Breast epithelium (tissue), 3 donors: ENCODE measurements at regions not wholly inside any gene's neighbourhood (a gene's known extent, or its start where the extent isn't known, plus 50 kb on each side); places are given as distances from the start of the nearest gene placed in this dataset.

Experiments used
- CTCF ChIP-seq, 3 donors: fragments of 450-650 bp; IDR thresholded peaks; one replicate each; pipeline ENCODE4 v1.5.1; 2016 to 2017; ENCODE audit warnings: antibody characterized with exemption in 3 of 3, mild to moderate bottlenecking in 3 of 3, moderate library complexity in 3 of 3
- POLR2A ChIP-seq: fragments of 450-650 bp; IDR thresholded peaks from one replicate; pipeline ENCODE4 v1.6.1; 2016; ENCODE audit warnings: antibody characterized with exemption, mild to moderate bottlenecking, moderate library complexity
- POLR2AphosphoS5 ChIP-seq, 3 donors: sonication (generic); formaldehyde crosslinking; IDR thresholded peaks; one replicate each; pipeline ENCODE4 v1.6.1; 2017; ENCODE audit warnings: antibody characterized with exemption in 3 of 3

- no peak for TF ChIP-seq POLR2A
- no peak for TF ChIP-seq CTCF (IDR thresholded peaks at IDR 0.05)
- no peak for TF ChIP-seq POLR2AphosphoS5 (IDR thresholded peaks at IDR 0.05)
These were observed 845.6 kb upstream of the AUTS2 start for GRCh38 chr7:68752485-68753178.
